GM12874 (cell line): ENCODE measurements at regions not wholly inside any gene's neighbourhood (a gene's known extent, or its start where the extent isn't known, plus 50 kb on each side); places are given as distances from the start of the nearest gene placed in this dataset.

Source experiments
- CTCF ChIP-seq: IDR thresholded peaks from 2 replicates; pipeline ENCODE4 v1.5.1; 2011; ENCODE audit warnings: low read depth, mild to moderate bottlenecking, control low read depth, low read length, moderate library complexity; ENCODE audit not compliant: insufficient read depth

GRCh38 chr16:27677263-27677662 is 127.3 kb downstream of the KATNIP start:
- no peak for TF ChIP-seq CTCF

- TF ChIP-seq CTCF: no peak
These were observed 129.0 kb downstream of the KATNIP start for GRCh38 chr16:27678955-27679354.

- TF ChIP-seq CTCF: no peak
These were observed 130.0 kb downstream of the KATNIP start for GRCh38 chr16:27679899-27680298.

GRCh38 chr16:27681681-27682080 is 131.7 kb downstream of the KATNIP start:
- TF ChIP-seq CTCF: no peak

- no peak for TF ChIP-seq CTCF
These were observed 134.1 kb downstream of the KATNIP start for GRCh38 chr16:27684047-27684446.

- TF ChIP-seq CTCF: no peak
These were observed 135.9 kb downstream of the KATNIP start for GRCh38 chr16:27685807-27686206.

- TF ChIP-seq CTCF: no peak
These were observed 137.0 kb downstream of the KATNIP start for GRCh38 chr16:27686926-27687325.

- no peak for TF ChIP-seq CTCF
These were observed 137.7 kb downstream of the KATNIP start for GRCh38 chr16:27687605-27688004.
